ENCODE measurements at regions not wholly inside any gene's neighbourhood (a gene's known extent, or its start where the extent isn't known, plus 50 kb on each side); places are given as distances from the start of the nearest gene placed in this dataset.

DNA sequence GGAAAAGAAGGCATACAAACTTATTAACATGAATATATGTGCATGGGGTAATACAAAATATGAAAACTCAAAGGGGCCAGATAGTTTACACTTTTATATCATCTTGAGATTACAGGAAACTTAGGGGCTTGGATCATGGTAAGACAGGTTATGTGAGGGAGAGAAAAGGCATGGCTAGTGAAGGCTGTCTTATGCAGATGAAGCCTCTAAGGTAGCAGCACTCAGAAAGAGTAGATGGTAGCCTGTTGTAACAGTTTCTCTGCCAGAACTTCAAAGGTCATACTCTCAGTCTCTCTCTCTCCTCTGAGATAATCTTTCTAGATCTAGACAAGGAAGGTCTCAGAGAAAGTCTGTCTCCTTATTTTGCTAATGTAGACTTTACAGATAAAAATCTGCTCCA, 57.2 kb upstream of the FGF10 start:
- no peak for TF ChIP-seq CTCF (IDR thresholded peaks at IDR 0.05; ENCODE audit: low read depth, low read length, poor library complexity, severe bottlenecking)
- TF ChIP-seq EZH2phosphoT487 (IDR thresholded peaks at IDR 0.05; ENCODE audit: borderline replicate concordance, low read length), result no peak

Data from DOHH2 (cell line).